Adrenal gland (tissue), 9 donors: ENCODE measurements at regions not wholly inside any gene's neighbourhood (a gene's known extent, or its start where the extent isn't known, plus 50 kb on each side); places are given as distances from the start of the nearest gene placed in this dataset.

Source experiments
- DNase-seq, 7 donors: peaks; one replicate each; pipeline ENCODE4 v3.0.0-alpha.2; 2019 to 2020
- H3K27ac ChIP-seq, 5 donors: fragments of 200-600 bp; sonication (generic) in 4 of 5; 1 replicate in 3 of 5; 2 replicates in 2 of 5; pipeline versions ENCODE4 v1.5.1 to v1.8.0; 2016 to 2020; ENCODE audit warnings: mild to moderate bottlenecking in 1 of 5
- H3K27me3 ChIP-seq: fragments of 200-600 bp; 2 replicates; pipeline ENCODE4 v1.8.0; 2021
- H3K36me3 ChIP-seq, 2 donors: fragments of 200-600 bp; replicated peaks in 1 of 2; 1 replicate in 1 of 2; 2 replicates in 1 of 2; pipeline versions ENCODE4 v1.5.1 to v1.8.0; 2018 to 2022
- H3K4me1 ChIP-seq, 2 donors: fragments of 200-600 bp; replicated peaks in 1 of 2; 1 replicate in 1 of 2; 2 replicates in 1 of 2; pipeline versions ENCODE4 v1.5.1 to v1.8.0; 2018 to 2021
- H3K4me3 ChIP-seq, 4 donors: fragments of 200-600 bp; sonication (generic) in 3 of 4; one replicate each; pipeline ENCODE4 v1.5.1; 2016 to 2018
- H3K9me3 ChIP-seq, 3 donors: fragments of 200-600 bp; sonication (generic) in 1 of 3; replicated peaks in 1 of 3; 1 replicate in 2 of 3; 2 replicates in 1 of 3; pipeline versions ENCODE4 v1.5.1 to v1.8.0; 2016 to 2021
- POLR2A ChIP-seq, 2 donors: fragments of 450-650 bp; IDR thresholded peaks; one replicate each; pipeline ENCODE4 v1.6.1; 2017; ENCODE audit warnings: antibody characterized with exemption in 2 of 2, mild to moderate bottlenecking in 2 of 2, moderate library complexity in 1 of 2
- WGBS, 4 donors: extraction: QIAGEN DNeasy Blood & Tissue Kit in 2 of 4; methylation state at CpG; one replicate each; pipeline versions ENCODE4 v1.1.5 to v1.1.7; 2013 to 2017; 5-methylcytosine and 5-hydroxymethylcytosine counted together
- intact Hi-C, 2 donors: fragments of 100-400 bp; cut with DNase I; formaldehyde crosslinking; loops; one replicate each; pipeline versions ENCODE4 v1.14.1 to v1.15.0; 2022 to 2023
- TF ChIP-seq, protein P1 (sequence below), 6 experiments: fragments of 450-650 bp in 4 of 6; fragments of 200-600 bp in 2 of 6; sonication (generic) in 1 of 6; IDR thresholded peaks; 1 replicate in 5 of 6; 2 replicates in 1 of 6; pipeline versions ENCODE4 v1.5.1 to v1.8.0; 2016 to 2021; ENCODE audit warnings: antibody characterized with exemption in 6 of 6, mild to moderate bottlenecking in 2 of 6, moderate library complexity in 1 of 6
- donor health status: healthy with polysubstance abuse.
- donor health status: Bipolar disorder and iron deficiency.
- donor health status: DM: yes; HTN: yes; CAD: no.
- donor health status: DM: no; HTN: no; CAD: no.
- donor health status: DM: no; HTN: no; CAD: no.

DNA sequence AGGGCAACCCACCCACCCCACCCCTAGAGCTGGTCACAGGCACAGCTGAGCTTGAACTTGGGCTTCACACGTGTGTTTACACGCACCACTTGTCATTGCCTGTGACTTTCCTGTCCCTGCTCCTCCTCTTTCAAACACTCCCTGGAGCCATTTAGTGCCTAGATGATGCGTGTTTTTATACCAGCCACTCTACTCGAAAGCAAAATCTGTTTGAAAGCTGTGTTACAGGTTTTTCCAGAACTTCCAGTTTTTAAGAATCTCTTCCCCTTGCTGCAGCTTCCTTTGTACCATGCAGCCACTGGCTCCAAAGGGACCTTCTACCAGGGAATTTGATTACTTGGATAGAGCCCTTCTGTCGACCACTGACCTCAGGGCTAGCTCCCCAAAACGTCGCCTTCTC lies 78.8 kb upstream of the SPRY4 start:
- no peak overlapping the region for H3K27ac ChIP-seq
- intact Hi-C loops: no loop called here
- H3K9me3 ChIP-seq: no peaks in the 10 kb centered on the region
- H3K4me3 ChIP-seq: no peak overlapping the region
- H3K27me3 ChIP-seq: no peaks in the 10 kb centered on the region
- no peak for DNase-seq
- 80 to 84% (median 83%) methylated on average over 7 of the region's 7 CpGs for WGBS, 4 donors
- TF ChIP-seq POLR2A (IDR thresholded peaks at IDR 0.05): no peak
- TF ChIP-seq, protein P1, sequence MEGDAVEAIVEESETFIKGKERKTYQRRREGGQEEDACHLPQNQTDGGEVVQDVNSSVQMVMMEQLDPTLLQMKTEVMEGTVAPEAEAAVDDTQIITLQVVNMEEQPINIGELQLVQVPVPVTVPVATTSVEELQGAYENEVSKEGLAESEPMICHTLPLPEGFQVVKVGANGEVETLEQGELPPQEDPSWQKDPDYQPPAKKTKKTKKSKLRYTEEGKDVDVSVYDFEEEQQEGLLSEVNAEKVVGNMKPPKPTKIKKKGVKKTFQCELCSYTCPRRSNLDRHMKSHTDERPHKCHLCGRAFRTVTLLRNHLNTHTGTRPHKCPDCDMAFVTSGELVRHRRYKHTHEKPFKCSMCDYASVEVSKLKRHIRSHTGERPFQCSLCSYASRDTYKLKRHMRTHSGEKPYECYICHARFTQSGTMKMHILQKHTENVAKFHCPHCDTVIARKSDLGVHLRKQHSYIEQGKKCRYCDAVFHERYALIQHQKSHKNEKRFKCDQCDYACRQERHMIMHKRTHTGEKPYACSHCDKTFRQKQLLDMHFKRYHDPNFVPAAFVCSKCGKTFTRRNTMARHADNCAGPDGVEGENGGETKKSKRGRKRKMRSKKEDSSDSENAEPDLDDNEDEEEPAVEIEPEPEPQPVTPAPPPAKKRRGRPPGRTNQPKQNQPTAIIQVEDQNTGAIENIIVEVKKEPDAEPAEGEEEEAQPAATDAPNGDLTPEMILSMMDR (IDR thresholded peaks at IDR 0.05): no peak
- H3K4me1 ChIP-seq: no peaks in the 10 kb centered on the region
- no peaks in the 10 kb centered on the region for H3K36me3 ChIP-seq

GRCh38 chr5:142402752-142403318 lies 78.0 kb upstream of the SPRY4 start:
- Histone ChIP-seq H3K36me3 (no peaks in the 10 kb centered on the region), H3K4me1 (no peaks in the 10 kb centered on the region), H3K4me3 (no peak overlapping the region), H3K27ac (no peak overlapping the region), H3K27me3 (no peaks in the 10 kb centered on the region), H3K9me3 (no peaks in the 10 kb centered on the region)
- intact Hi-C loops: no loop called here
- TF ChIP-seq, protein P1 (IDR thresholded peaks at IDR 0.05): no peak
- no peak for TF ChIP-seq POLR2A (IDR thresholded peaks at IDR 0.05)
- 93 to 98% (median 95%) methylated on average over 3 of the region's 3 CpGs for WGBS, 4 donors
- no peak for DNase-seq

DNA sequence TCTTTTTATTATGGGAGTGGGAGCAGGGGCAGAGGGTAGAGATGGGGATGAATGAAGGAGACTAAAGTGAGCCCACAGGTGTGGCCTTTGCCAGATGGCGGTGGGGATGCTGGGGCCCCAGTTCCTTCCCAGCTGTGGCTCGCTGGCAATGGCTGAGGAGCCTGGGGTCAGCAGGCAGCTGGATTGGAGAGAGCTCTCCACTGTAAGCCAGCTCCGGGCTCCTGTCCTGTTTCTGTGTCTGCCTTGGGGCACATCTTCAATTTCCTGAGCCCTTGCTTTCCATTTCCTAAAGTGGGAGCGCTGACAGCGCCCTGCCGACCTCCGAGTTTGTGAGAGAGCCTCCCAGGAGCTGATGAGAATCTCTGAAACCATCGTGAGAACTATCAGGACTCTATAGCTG lies 75.6 kb upstream of the SPRY4 start:
- Histone ChIP-seq H3K36me3 (no peaks in the 10 kb centered on the region), H3K9me3 (no peaks in the 10 kb centered on the region), H3K4me1 (no peaks in the 10 kb centered on the region), H3K27me3 (no peaks in the 10 kb centered on the region), H3K27ac (peak overlapping the region in 1 of 5 donors; percentile 52), H3K4me3 (no peak overlapping the region)
- intact Hi-C loops: no loop called here
- DNase-seq: no peak
- 77 to 90% (median 87%) methylated on average over 3 to 8 of the region's 8 CpGs for WGBS, 4 donors
- TF ChIP-seq, protein P1 (IDR thresholded peaks at IDR 0.05): no peak
- TF ChIP-seq POLR2A (IDR thresholded peaks at IDR 0.05): no peak

DNA sequence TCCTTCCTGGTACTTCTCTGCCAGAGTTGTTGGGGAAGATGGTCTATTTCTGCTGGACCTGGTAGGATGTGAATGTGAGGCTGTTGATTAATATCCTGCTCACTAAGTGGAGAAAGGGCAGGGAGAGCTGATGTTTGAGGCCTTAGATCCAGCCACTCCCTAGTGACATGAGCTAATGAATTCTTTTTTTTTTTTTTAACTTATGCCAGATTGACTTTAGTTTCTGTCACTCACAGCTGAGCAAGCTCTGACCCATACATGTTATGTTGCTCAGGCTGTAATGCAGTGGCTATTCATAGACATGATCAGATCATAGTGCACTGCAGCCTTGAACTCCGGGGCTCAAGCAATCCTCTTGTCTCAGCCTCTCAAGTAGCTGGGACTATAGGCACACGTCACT lies 75.1 kb upstream of the SPRY4 start:
- no peaks in the 10 kb centered on the region for H3K36me3 ChIP-seq
- DNase-seq: peak in 3 of 7 donors; percentile 21 to 29 (median 23)
- intact Hi-C loops: no loop called here
- TF ChIP-seq, protein P1 (IDR thresholded peaks at IDR 0.05): no peak
- TF ChIP-seq POLR2A (IDR thresholded peaks at IDR 0.05): no peak
- no peak overlapping the region for H3K4me3 ChIP-seq
- H3K27ac ChIP-seq: peak overlapping the region in 1 of 5 donors; percentile 42
- 22 to 51% (median 37%) methylated on average over 2 of the region's 2 CpGs for WGBS, 4 donors
- no peaks in the 10 kb centered on the region for H3K4me1 ChIP-seq
- no peaks in the 10 kb centered on the region for H3K27me3 ChIP-seq
- H3K9me3 ChIP-seq: no peaks in the 10 kb centered on the region
